GM18519 (cell line): ENCODE measurements at regions not wholly inside any gene's neighbourhood (a gene's known extent, or its start where the extent isn't known, plus 50 kb on each side); places are given as distances from the start of the nearest gene placed in this dataset.

Experiments used
- ATAC-seq: cut with Tn5 transposase; IDR thresholded peaks from one replicate; pipeline ENCODE4 v1.9.1; 2021; ENCODE audit warnings: mild to moderate bottlenecking, moderate library complexity; ENCODE audit not compliant: unreplicated experiment, low FRiP score

DNA sequence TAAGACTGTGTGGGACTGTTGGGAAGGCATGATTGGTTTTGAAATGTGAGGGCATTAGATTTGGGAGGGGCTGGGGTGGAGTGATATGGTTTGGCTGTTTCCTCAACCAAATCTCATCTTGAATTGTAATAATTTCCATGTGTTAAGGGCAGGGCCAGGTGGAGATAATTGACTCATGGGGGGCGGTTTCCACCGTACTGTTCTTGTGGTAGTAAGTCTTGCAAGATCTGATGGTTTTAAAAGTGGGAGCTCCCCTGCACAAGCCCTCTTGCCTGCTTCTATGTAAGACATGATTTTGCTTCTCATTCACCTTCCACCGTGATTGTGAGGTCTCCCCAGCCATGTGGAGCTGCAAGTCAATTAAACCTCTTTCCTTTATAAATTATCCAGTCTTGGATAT lies 76.6 kb upstream of the PPFIA2 start:
- ATAC-seq, result no peak

DNA sequence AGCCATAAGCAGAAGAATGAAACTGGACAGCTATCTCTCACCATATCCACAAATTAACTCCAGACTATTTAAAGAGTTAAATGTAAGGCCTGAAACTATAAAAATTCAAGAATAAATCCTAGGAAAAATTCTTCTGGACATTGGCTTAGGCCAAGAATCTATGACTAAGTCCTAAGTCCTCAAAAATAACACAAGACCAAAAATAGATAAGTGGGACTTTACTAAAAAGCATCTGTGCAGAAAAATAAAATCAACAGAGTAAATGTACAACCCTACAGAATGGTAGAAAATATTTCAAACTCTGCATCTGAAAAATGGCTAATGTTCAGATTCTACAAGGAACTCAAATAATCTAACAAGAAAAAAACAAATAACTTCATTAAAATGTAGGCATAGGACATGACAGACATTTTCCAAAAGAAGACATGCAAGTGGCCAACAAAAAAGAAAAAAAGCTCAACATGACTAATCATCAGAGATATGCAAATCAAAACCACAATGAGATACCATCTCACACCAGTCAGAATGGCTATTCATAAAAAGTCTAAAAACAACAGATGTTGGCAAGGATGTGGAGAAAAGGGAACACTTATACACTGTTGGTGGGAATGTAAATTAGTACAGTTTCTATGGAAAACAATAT lies 61.0 kb upstream of the PPFIA2 start:
- no peak for ATAC-seq

DNA sequence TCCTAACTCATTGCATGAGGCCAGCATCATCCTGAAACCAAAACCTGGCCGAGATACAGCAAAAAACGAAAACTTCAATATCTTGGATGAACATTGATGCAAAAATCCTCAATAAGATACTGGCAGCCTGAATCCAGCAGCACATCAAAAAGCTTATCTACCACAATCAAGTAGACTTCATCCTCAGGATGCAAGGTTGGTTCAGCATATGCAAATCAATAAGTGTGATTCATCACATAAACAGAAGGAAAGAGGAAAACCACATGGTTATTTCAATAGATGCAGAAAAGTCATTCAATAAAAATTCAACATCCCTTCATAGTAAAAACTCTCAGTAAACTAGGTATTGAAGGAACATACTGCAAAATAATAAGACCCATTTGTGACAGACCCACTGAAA lies 56.5 kb upstream of the PPFIA2 start:
- no peak for ATAC-seq

DNA sequence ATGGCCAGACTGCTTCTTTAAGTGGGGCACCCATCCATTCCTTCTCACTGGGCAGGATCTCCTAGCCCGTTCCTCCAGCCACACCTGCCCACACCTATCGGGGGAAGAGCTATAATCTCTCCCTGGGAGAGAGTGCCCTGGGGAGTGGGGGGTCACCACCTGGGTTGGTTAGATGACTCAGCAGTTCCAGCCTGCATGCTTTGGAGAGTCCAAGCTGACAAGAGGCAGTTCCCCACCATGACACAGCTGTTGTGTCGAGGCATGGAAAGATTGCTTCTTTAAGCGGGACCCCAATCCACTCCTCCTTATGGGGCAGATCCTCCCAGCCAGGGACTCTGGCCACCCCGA lies 52.6 kb upstream of the PPFIA2 start:
- no peak for ATAC-seq

DNA sequence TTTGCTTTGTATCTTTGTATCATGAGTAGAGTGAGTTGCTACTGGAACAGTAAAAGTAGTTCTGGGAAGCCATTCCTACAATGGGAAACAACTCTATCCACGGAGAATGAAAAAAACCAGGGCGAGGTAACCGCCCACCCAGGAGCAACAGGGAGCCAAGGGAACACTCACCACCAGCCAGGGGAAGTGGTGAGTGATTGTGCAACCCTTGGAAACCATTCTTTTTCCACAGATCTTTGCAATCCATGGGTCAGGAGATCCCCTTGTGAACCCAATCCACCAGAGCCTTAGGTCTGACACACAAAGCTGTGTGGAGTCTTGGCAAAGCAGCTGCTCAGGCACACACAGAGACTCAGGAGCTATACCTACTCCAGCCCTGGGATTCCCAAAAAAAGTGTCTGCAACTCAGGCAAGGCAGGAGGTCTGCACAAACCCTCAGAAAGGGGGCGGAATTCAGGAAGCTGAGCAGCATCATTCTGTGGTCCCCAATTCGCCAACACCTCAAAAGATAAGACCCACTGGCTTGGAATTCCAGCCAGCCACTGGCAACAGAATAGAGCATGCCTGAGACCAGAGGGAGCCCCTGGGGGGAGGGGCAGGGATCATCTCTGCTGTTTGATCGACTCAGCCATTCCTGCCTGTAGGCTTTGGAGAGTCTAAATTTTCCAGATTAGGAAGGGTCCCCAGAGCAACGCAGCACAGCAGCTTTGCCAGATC lies 52.1 kb upstream of the PPFIA2 start:
- ATAC-seq, result no peak

DNA sequence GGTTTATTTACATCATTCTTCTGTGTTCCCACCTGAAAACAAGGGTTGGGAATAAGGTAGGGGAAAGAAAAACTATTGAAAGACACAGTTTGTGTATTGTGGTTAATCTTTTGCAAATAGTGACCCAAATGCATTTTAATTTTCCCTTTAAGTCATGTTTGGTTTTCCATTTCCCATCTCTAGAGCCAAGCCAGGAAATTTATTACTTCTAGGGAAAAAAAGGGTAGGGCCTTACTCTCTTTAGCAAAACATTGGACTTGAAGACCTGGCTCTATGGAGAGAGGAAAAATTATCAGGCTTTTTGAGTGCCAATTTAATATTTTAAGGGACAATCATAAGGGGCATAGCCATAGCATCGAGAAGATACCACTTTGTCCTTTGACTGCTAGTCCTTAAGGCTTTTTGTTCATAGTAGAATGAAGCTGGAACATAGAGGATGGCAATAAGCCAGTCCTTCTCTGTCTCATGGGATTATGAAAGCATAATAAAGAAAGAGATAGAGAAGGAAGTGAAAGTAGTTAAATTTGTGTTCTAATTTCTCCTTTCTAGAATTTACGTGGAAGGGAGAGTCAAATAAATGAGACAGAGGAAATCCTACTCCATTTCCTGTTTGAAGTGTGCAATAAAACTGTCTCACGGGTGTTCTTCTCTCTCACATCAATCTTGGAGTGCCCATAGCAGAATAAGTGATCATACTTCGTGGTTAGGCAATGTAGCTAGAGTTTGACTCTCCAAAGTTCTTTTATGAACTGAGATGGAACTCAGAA lies 50.9 kb upstream of the PPFIA2 start:
- peak; percentile 80 for ATAC-seq

DNA sequence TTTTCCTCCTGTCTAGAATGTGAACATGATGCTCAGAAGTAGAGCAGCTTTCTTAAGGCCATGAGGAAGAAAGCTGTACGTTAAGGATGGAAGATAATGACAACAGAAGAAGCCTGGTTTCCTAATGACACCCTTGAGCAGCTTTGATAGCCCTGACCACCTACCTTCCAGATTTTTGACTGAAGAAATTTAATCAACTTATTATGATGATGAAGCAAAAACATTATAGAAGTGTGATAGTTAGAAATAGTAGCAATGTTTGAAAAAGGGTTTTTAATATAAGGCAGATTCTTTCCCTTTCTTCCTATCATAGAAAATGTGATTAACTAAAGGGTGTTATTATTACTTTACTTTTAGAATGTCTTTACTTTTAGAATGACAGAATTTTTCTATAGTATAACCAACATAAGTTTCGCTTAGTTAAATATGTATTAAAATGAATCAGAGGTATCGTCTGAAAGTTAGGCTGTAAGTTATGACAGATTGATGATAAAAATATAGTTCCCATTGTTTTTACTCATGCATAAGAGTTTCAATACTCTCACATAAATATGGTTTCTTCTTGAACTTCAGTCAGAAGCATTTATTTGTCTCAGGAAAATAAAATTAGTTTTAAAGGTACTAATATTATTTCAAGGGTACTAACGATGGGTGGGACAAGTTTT lies 50.1 kb upstream of the PPFIA2 start:
- ATAC-seq, result no peak
